ENCODE measurements at regions not wholly inside any gene's neighbourhood (a gene's known extent, or its start where the extent isn't known, plus 50 kb on each side); places are given as distances from the start of the nearest gene placed in this dataset.

DNA sequence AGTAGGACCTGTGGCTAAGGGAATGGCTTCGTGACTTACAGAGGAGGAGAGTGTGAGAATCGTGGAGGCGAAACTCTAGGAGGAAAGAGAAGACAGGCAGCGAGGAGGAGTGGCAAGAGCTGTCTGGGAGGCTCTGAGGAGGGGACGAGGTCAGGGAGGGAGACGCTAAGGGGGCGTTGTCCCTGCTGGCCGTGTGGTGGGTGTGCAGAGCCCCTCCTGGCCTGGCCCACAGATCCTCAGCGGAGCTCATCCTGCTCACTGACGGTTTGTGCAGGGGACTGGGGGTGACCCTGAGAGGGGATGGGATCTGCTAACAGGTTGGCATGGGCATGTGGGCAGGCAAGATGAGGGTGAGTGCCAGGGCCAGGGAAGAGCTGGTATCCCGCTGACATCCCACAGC is 56.5 kb upstream of the PRR5 start:
- Histone ChIP-seq H3K4me3 (no peak overlapping the region), H3K9me3 (replicated peaks; ENCODE audit: control insufficient read depth, insufficient read depth, low read length) (no peaks in the 10 kb centered on the region), H3K79me2 (ENCODE audit: control insufficient read depth, insufficient read depth, low read length) (no peaks in the 10 kb centered on the region), H3K4me2 (ENCODE audit: control insufficient read depth, insufficient read depth) (no peak overlapping the region), H3K27ac (ENCODE audit: control insufficient read depth, insufficient read depth) (no peak overlapping the region), H3K9ac (ENCODE audit: control insufficient read depth, insufficient read depth, low read length) (no peak overlapping the region), H3K27me3 (replicated peaks in 1 of 2; ENCODE audit: control insufficient read depth in 2 of 2, insufficient read depth in 2 of 2, low read length in 1 of 2) (no peaks in the 10 kb centered on the region; a peak in 1 of 4 replicates), H3K36me3 (ENCODE audit: control insufficient read depth in 2 of 2, insufficient read depth in 2 of 2, low read length in 1 of 2) (no peaks in the 10 kb centered on the region), H3K4me1 (ENCODE audit: control insufficient read depth, insufficient read depth, low read length) (no peaks in the 10 kb centered on the region), H4K20me1 (ENCODE audit: control insufficient read depth, insufficient read depth) (no peaks in the 10 kb centered on the region), H2AFZ (ENCODE audit: control insufficient read depth, low read depth, low read length) (no peak overlapping the region)
- ChIA-PET RAD21 (ENCODE audit: unreplicated experiment) (no interaction called here), SMC1A (ENCODE audit: uncharacterized antibody, unreplicated experiment) (no interaction called here), POLR2A (no interaction called here), CTCF (no interaction called here)
- DNase-seq (ENCODE audit: low read depth, low spot score) (no peak), ATAC-seq (no peak), FAIRE-seq (no peak)
- BruUV-seq (replicated peaks) = no TSS peak
- 33% methylated on average over 11 of the region's 11 CpGs for WGBS (ENCODE audit: insufficient coverage, insufficient replicate concordance, low lambda C conversion rate, missing lambda C conversion rate)
- intact Hi-C loops (cut with micrococcal nuclease; ENCODE audit: unreplicated experiment) (no loop called here), in situ Hi-C loops (cut with MboI) (no loop called here)
- TF ChIP-seq FOXM1 (IDR thresholded peaks at IDR 0.05; ENCODE audit: low read depth, low read length) (no peak), CREM (IDR thresholded peaks at IDR 0.05; ENCODE audit: low read depth) (no peak), NR2F1 (conservative IDR thresholded peaks at IDR 0.05) (no peak), FOXK2 (IDR thresholded peaks at IDR 0.05) (no peak), ATF7 (IDR thresholded peaks at IDR 0.05; ENCODE audit: low read depth) (no peak), ZNF217 (IDR thresholded peaks at IDR 0.05) (no peak), SMAD5 (IDR thresholded peaks at IDR 0.05; ENCODE audit: low read depth) (no peak), WRNIP1 (IDR thresholded peaks at IDR 0.05; ENCODE audit: borderline replicate concordance, low read depth, low read length) (no peak)
- TF ChIP-seq, protein P1, sequence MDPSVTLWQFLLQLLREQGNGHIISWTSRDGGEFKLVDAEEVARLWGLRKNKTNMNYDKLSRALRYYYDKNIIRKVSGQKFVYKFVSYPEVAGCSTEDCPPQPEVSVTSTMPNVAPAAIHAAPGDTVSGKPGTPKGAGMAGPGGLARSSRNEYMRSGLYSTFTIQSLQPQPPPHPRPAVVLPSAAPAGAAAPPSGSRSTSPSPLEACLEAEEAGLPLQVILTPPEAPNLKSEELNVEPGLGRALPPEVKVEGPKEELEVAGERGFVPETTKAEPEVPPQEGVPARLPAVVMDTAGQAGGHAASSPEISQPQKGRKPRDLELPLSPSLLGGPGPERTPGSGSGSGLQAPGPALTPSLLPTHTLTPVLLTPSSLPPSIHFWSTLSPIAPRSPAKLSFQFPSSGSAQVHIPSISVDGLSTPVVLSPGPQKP (IDR thresholded peaks at IDR 0.05; ENCODE audit: low read depth, low read length) = no peak
- TF ChIP-seq, protein P2, sequence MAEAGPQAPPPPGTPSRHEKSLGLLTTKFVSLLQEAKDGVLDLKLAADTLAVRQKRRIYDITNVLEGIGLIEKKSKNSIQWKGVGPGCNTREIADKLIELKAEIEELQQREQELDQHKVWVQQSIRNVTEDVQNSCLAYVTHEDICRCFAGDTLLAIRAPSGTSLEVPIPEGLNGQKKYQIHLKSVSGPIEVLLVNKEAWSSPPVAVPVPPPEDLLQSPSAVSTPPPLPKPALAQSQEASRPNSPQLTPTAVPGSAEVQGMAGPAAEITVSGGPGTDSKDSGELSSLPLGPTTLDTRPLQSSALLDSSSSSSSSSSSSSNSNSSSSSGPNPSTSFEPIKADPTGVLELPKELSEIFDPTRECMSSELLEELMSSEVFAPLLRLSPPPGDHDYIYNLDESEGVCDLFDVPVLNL (IDR thresholded peaks at IDR 0.05; ENCODE audit: low read depth, low read length) = no peak
